HepG2 (cell line): ENCODE measurements at regions not wholly inside any gene's neighbourhood (a gene's known extent, or its start where the extent isn't known, plus 50 kb on each side); places are given as distances from the start of the nearest gene placed in this dataset.

Source experiments
- ATAC-seq: fragments of 200-7000 bp; cut with Tn5 transposase; 3 replicates; pipeline ENCODE4 v1.9.1; 2020; ENCODE audit warnings: mild to moderate bottlenecking, moderate library complexity
- BruUV-seq: library from RNA; stranded (reverse); fragments of 400-500 nt; replicated peaks from 2 replicates; lab custom pipeline; 2021; lab: Mats Ljungman, UMichigan
- CTCF ChIA-PET: fragments of 300-600 bp; formaldehyde crosslinking; extraction: SDS; loops from one replicate; lab custom pipeline; 2021; ENCODE audit warnings: low total read pairs, inconsistent platforms, low intra/inter-chr PET ratio; lab: Yijun Ruan, JAX
- POLR2A ChIA-PET: fragments of 350-600 bp; sonication (Branson Sonifier 250); formaldehyde crosslinking; loops from one replicate; lab custom pipeline; 2020; ENCODE audit warnings: antibody characterized with exemption, inconsistent platforms; lab: Yijun Ruan, JAX
- DNase-seq: peaks from one replicate; pipeline ENCODE4 v3.0.0-alpha.2; 2015; ENCODE audit warnings: low spot score
- FAIRE-seq: peaks from 3 replicates; lab custom pipeline; 2011; peaks lifted over from hg19 to GRCh38; lab: Jason Lieb, UNC
- H2AFZ ChIP-seq: one replicate; pipeline ENCODE4 v1.6.1; 2011; ENCODE audit warnings: low read length, inconsistent platforms
- H3K27ac ChIP-seq: fragments of 300-600 bp; 3 replicates; pipeline ENCODE4 v1.8.0; 2011; ENCODE audit warnings: mixed run types, mild to moderate bottlenecking, mixed read lengths, low read length, inconsistent platforms; ENCODE audit not compliant: insufficient read depth; ENCODE audit errors: extremely low read length
- H3K27me3 ChIP-seq, 2 experiments: fragments of 200-600 bp in 1 of 2; 2 replicates in 1 of 2; 3 replicates in 1 of 2; pipeline versions ENCODE4 v1.6.0 to v1.8.0; 2011; ENCODE audit warnings: low read length in 2 of 2, mild to moderate bottlenecking in 2 of 2, moderate library complexity in 2 of 2, inconsistent platforms in 1 of 2; ENCODE audit not compliant: insufficient read depth in 2 of 2, control insufficient read depth in 1 of 2
- H3K36me3 ChIP-seq, 2 experiments: fragments of 200-600 bp in 1 of 2; replicated peaks in 1 of 2; 2 replicates in 1 of 2; 3 replicates in 1 of 2; pipeline versions ENCODE4 v1.5.1 to v1.8.0; 2011; ENCODE audit warnings: low read length in 2 of 2, inconsistent platforms in 1 of 2; ENCODE audit not compliant: insufficient read depth in 2 of 2, control insufficient read depth in 1 of 2
- H3K4me1 ChIP-seq: 2 replicates; pipeline ENCODE4 v1.5.1; 2012; ENCODE audit warnings: low read length, inconsistent platforms; ENCODE audit not compliant: insufficient read depth
- H3K4me2 ChIP-seq: 2 replicates; pipeline ENCODE4 v1.6.0; 2011; ENCODE audit warnings: low read depth, low read length, inconsistent platforms
- H3K4me3 ChIP-seq, 3 experiments: fragments of 200-600 bp in 1 of 3; sonication (generic), shearing (Covaris generic) in 1 of 3; replicated peaks in 1 of 3; 2 replicates each; pipeline ENCODE4 v1.5.1; 2011 to 2016; ENCODE audit warnings: low read length in 3 of 3, inconsistent platforms in 2 of 3, low read depth in 2 of 3, mild to moderate bottlenecking in 2 of 3, control low read depth in 1 of 3, mixed read lengths in 1 of 3; ENCODE audit not compliant: insufficient read depth in 1 of 3
- H3K79me2 ChIP-seq: one replicate; pipeline ENCODE4 v1.6.1; 2011; ENCODE audit warnings: low read length, inconsistent platforms; ENCODE audit not compliant: insufficient read depth
- H3K9ac ChIP-seq: 2 replicates; pipeline ENCODE4 v1.6.0; 2011; ENCODE audit warnings: mild to moderate bottlenecking, low read depth, low read length, inconsistent platforms; ENCODE audit not compliant: insufficient read depth
- H3K9me3 ChIP-seq: 2 replicates; pipeline ENCODE4 v1.5.1; 2012; ENCODE audit warnings: mild to moderate bottlenecking, low read length
- H4K20me1 ChIP-seq: 2 replicates; pipeline ENCODE4 v1.6.0; 2011; ENCODE audit warnings: inconsistent platforms, mild to moderate bottlenecking, low read length, moderate library complexity; ENCODE audit not compliant: insufficient read depth
- GPBP1L1 ChIP-seq: sonication (generic); formaldehyde crosslinking; IDR thresholded peaks from 2 replicates; pipeline ENCODE4 v1.5.0; 2020; ENCODE audit warnings: mild to moderate bottlenecking, missing genetic modification reagents
- SMAD1 ChIP-seq: sonication (generic); formaldehyde crosslinking; IDR thresholded peaks from 2 replicates; pipeline ENCODE4 v1.4.0; 2020; ENCODE audit warnings: missing genetic modification reagents, low read depth, mild to moderate bottlenecking, borderline replicate concordance
- TCF12 ChIP-seq, 2 experiments: fragments of 450-650 bp in 1 of 2; sonication (generic) in 1 of 2; formaldehyde crosslinking in 1 of 2; IDR thresholded peaks; 2 replicates each; pipeline versions ENCODE4 v1.6.1 to v1.8.0; 2017 to 2022; ENCODE audit warnings: antibody characterized with exemption in 1 of 2, mild to moderate bottlenecking in 1 of 2, missing genetic modification reagents in 1 of 2, moderate library complexity in 1 of 2
- TP53 ChIP-seq: sonication (generic); formaldehyde crosslinking; conservative IDR thresholded peaks from 2 replicates; pipeline ENCODE4 v1.4.0; 2020; ENCODE audit warnings: missing genetic modification reagents
- ZBTB46 ChIP-seq: sonication (generic); formaldehyde crosslinking; IDR thresholded peaks from 2 replicates; pipeline ENCODE4 v1.4.0; 2020; ENCODE audit warnings: mild to moderate bottlenecking, missing genetic modification reagents, borderline replicate concordance
- ZNF710 ChIP-seq: sonication (generic); formaldehyde crosslinking; IDR thresholded peaks from 2 replicates; pipeline ENCODE4 v1.5.0; 2020; ENCODE audit warnings: mild to moderate bottlenecking, missing genetic modification reagents, borderline replicate concordance
- ZNF720 ChIP-seq: sonication (generic); formaldehyde crosslinking; IDR thresholded peaks from 2 replicates; pipeline ENCODE4 v1.4.0; 2020; ENCODE audit warnings: missing genetic modification reagents
- ZNF841 ChIP-seq: sonication (generic); formaldehyde crosslinking; IDR thresholded peaks from 2 replicates; pipeline ENCODE4 v1.8.1; 2023; ENCODE audit warnings: missing genetic modification reagents, borderline replicate concordance
- ZSCAN29 ChIP-seq: sonication (generic); formaldehyde crosslinking; conservative IDR thresholded peaks from 2 replicates; pipeline ENCODE4 v1.4.0; 2020; ENCODE audit warnings: mild to moderate bottlenecking, missing genetic modification reagents
- WGBS: methylation state at CpG from one replicate; pipeline ENCODE4 v1.1.6; 2017; ENCODE audit warnings: low lambda C conversion rate; 5-methylcytosine and 5-hydroxymethylcytosine counted together
- in situ Hi-C: cut with HindIII; loops from 2 replicates; pipeline ENCODE4 v1.10.0; 2017; ENCODE audit warnings: low pct_unique_long_range_greater_than_20kb; ENCODE audit not compliant: extremely low pct_ligation_motif_present
- intact Hi-C: fragments of 100-400 bp; cut with micrococcal nuclease; formaldehyde crosslinking; loops from one replicate; pipeline ENCODE4 v1.10.0; 2022; ENCODE audit not compliant: unreplicated experiment

GRCh38 chr1:47708019-47708535 is 270.2 kb downstream of the FOXD2 start (continued):
- no peak for TF ChIP-seq SMAD1 (CRISPR knock-in tag)
- TF ChIP-seq ZNF710 (CRISPR knock-in tag) = no peak
- TF ChIP-seq, all 625 proteins: peak for 0

- CTCF ChIA-PET = interaction anchor here (1.3 kb wide), 1 partner anchor 18 kb away, joined by 3 read pairs; no protein-coding TSS in a partner anchor
- Histone ChIP-seq H3K27me3 (peaks cover 14 to 61% of the 10 kb centered on the region in 2 experiments), H3K4me2 (0 out of 2 replicates have a peak overlapping the region, but pooled peaks have one; percentile 78), H3K36me3 (no peaks in the 10 kb centered on the region), H3K4me3 (peak overlapping the region in 1 of 3 experiments; percentile 73; a peak in 1 of 6 replicates), H2AFZ (no peak overlapping the region), H3K9ac (no peak overlapping the region), H3K79me2 (no peaks in the 10 kb centered on the region), H3K4me1 (peaks cover 20% of the 10 kb centered on the region), H3K9me3 (no peaks in the 10 kb centered on the region), H4K20me1 (no peaks in the 10 kb centered on the region), H3K27ac (no peak overlapping the region)
- no peak for FAIRE-seq
- TF ChIP-seq TCF12 (IDR thresholded peaks at IDR 0.05) (no peak), TCF12 (CRISPR knock-in tag; IDR thresholded peaks at IDR 0.05) (no peak), ZBTB46 (CRISPR knock-in tag) (no peak), ZNF841 (no peak), TP53 (CRISPR knock-in tag) (no peak), ZNF720 (CRISPR knock-in tag) (no peak), GPBP1L1 (no peak), ZSCAN29 (CRISPR knock-in tag) (no peak)
- in situ Hi-C loops (loop anchor here (25.0 kb wide), 1 partner anchor 521 kb away; the partner anchor contains the start of gene PDZK1IP1), intact Hi-C loops (no loop called here)
- no peak for ATAC-seq
- POLR2A ChIA-PET = no interaction called here
- DNase-seq = no peak
- no TSS peak for BruUV-seq
- 32% methylated on average over 22 of the region's 25 CpGs for WGBS
Observed at GRCh38 chr1:47708658-47709018, 270.8 kb downstream of the FOXD2 start.
